ENCODE measurements at regions not wholly inside any gene's neighbourhood (a gene's known extent, or its start where the extent isn't known, plus 50 kb on each side); places are given as distances from the start of the nearest gene placed in this dataset.

DNA sequence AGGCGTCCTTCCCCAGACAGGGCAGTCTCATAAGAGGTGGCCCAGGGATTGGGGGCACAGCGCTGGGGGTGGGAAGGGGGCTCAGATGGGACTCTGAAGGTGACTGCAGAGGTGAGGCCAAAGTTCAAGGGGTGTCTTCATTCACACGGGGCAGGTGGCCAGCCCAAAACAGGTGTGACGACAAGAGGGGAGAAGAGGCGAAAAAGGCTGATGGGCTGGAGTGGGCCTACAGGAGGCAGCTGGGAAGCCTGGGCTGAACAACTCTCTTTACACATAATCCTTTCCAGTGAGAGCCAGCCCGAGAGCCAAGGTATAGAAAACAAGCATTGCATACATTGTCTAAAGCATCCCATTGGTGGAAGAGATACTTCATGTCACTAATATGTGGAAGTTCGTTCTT is 130.9 kb upstream of the ASB18 start:
- no peak overlapping the region for H2AFZ ChIP-seq (ENCODE audit: low read length)
- H3K9me3 ChIP-seq (ENCODE audit: insufficient read depth, low read depth, low read length), result no peaks in the 10 kb centered on the region
- no peak overlapping the region for H3K9ac ChIP-seq (ENCODE audit: low read depth, low read length, poor library complexity, severe bottlenecking)
- H3K4me3 ChIP-seq (ENCODE audit: low read length, poor library complexity, severe bottlenecking), result no peak overlapping the region
- H3K4me2 ChIP-seq (ENCODE audit: low read depth, low read length, poor library complexity, severe bottlenecking), result no peak overlapping the region
- H3K79me2 ChIP-seq (ENCODE audit: insufficient read depth, low read length), result no peaks in the 10 kb centered on the region
- TF ChIP-seq, protein P1, sequence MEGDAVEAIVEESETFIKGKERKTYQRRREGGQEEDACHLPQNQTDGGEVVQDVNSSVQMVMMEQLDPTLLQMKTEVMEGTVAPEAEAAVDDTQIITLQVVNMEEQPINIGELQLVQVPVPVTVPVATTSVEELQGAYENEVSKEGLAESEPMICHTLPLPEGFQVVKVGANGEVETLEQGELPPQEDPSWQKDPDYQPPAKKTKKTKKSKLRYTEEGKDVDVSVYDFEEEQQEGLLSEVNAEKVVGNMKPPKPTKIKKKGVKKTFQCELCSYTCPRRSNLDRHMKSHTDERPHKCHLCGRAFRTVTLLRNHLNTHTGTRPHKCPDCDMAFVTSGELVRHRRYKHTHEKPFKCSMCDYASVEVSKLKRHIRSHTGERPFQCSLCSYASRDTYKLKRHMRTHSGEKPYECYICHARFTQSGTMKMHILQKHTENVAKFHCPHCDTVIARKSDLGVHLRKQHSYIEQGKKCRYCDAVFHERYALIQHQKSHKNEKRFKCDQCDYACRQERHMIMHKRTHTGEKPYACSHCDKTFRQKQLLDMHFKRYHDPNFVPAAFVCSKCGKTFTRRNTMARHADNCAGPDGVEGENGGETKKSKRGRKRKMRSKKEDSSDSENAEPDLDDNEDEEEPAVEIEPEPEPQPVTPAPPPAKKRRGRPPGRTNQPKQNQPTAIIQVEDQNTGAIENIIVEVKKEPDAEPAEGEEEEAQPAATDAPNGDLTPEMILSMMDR (conservative IDR thresholded peaks at IDR 0.05; ENCODE audit: low read length), result no peak
- no peak for TF ChIP-seq EZH2phosphoT487 (IDR thresholded peaks at IDR 0.05; ENCODE audit: borderline replicate concordance)
- H3K27me3 ChIP-seq (ENCODE audit: insufficient read depth, low read length, poor library complexity, severe bottlenecking), result no peaks in the 10 kb centered on the region
- no peaks in the 10 kb centered on the region for H3K9me2 ChIP-seq (replicated peaks; ENCODE audit: low read depth, low read length)
- no peaks in the 10 kb centered on the region for H4K20me1 ChIP-seq (ENCODE audit: insufficient read depth, low read length, poor library complexity, severe bottlenecking)
- H3K36me3 ChIP-seq (ENCODE audit: insufficient read depth, low read length), result no peaks in the 10 kb centered on the region
- no peaks in the 10 kb centered on the region for H3K4me1 ChIP-seq (ENCODE audit: insufficient read depth, low read length, poor library complexity, severe bottlenecking)
- H3F3A ChIP-seq (ENCODE audit: low read depth), result no peaks in the 10 kb centered on the region

DNA sequence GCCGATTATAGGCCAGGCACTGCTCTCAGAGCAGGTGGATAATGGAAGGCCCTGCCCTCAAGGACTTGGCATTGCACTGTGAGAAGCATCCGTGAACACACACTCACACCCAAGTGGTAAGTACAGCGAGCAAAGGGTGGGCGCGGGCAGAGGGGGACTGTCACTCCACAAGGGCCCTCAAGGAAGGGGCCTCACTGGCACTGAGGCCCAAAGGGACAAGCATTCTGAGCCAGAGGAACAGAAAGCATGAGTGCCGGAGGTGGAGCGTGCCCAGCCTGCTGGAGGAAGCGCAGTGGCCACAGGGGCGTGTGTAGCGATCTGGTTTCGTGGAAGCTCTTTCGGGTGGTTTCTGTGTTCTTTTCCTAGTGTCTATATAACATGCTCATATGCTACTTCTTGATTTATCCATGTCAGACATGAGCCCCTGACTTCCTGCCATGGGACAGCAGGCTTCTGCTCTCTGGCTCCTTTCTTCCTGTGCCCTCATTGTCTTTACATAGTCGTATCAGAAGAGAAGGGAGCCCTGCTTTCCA is 132.7 kb upstream of the ASB18 start:
- H2AFZ ChIP-seq (ENCODE audit: low read length), result no peak overlapping the region
- H3K9me2 ChIP-seq (replicated peaks; ENCODE audit: low read depth, low read length), result no peaks in the 10 kb centered on the region
- no peaks in the 10 kb centered on the region for H3K27me3 ChIP-seq (ENCODE audit: insufficient read depth, low read length, poor library complexity, severe bottlenecking)
- H3K9ac ChIP-seq (ENCODE audit: low read depth, low read length, poor library complexity, severe bottlenecking), result no peak overlapping the region
- H3K79me2 ChIP-seq (ENCODE audit: insufficient read depth, low read length), result no peaks in the 10 kb centered on the region
- no peaks in the 10 kb centered on the region for H3K36me3 ChIP-seq (ENCODE audit: insufficient read depth, low read length)
- TF ChIP-seq EZH2phosphoT487 (IDR thresholded peaks at IDR 0.05; ENCODE audit: borderline replicate concordance), result no peak
- TF ChIP-seq, protein P1 (conservative IDR thresholded peaks at IDR 0.05; ENCODE audit: low read length), result no peak
- H3K4me1 ChIP-seq (ENCODE audit: insufficient read depth, low read length, poor library complexity, severe bottlenecking), result no peaks in the 10 kb centered on the region
- H3K4me2 ChIP-seq (ENCODE audit: low read depth, low read length, poor library complexity, severe bottlenecking), result no peak overlapping the region
- no peaks in the 10 kb centered on the region for H3F3A ChIP-seq (ENCODE audit: low read depth)
- no peaks in the 10 kb centered on the region for H3K9me3 ChIP-seq (ENCODE audit: insufficient read depth, low read depth, low read length)
- no peaks in the 10 kb centered on the region for H4K20me1 ChIP-seq (ENCODE audit: insufficient read depth, low read length, poor library complexity, severe bottlenecking)
- H3K4me3 ChIP-seq (ENCODE audit: low read length, poor library complexity, severe bottlenecking), result no peak overlapping the region

DNA sequence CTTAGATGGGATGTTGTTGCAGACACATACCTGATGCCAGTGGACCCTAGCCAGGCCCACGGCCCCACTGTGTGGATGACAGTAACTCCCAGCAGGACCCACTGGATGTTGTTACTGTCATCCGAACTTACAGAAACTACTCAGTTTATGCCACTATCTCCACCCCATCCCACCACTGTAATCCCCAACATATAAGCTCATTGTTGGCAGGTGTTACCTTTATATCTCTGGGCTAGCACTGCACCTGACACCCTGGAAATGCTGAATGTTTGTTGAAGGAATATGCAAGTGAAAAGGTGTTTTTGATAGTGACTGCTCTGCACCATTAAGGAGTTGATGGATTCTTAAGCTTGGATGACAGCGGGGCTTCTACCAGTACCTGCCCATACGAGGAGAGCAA is 133.5 kb upstream of the ASB18 start:
- Histone ChIP-seq H3K4me2 (ENCODE audit: low read depth, low read length, poor library complexity, severe bottlenecking) (no peak overlapping the region), H3K27me3 (ENCODE audit: insufficient read depth, low read length, poor library complexity, severe bottlenecking) (no peaks in the 10 kb centered on the region), H4K20me1 (ENCODE audit: insufficient read depth, low read length, poor library complexity, severe bottlenecking) (no peaks in the 10 kb centered on the region), H3K9ac (ENCODE audit: low read depth, low read length, poor library complexity, severe bottlenecking) (no peak overlapping the region), H3K4me3 (ENCODE audit: low read length, poor library complexity, severe bottlenecking) (no peak overlapping the region), H3K4me1 (ENCODE audit: insufficient read depth, low read length, poor library complexity, severe bottlenecking) (no peaks in the 10 kb centered on the region), H2AFZ (ENCODE audit: low read length) (no peak overlapping the region), H3K9me3 (ENCODE audit: insufficient read depth, low read depth, low read length) (no peaks in the 10 kb centered on the region), H3K36me3 (ENCODE audit: insufficient read depth, low read length) (no peaks in the 10 kb centered on the region), H3K9me2 (replicated peaks; ENCODE audit: low read depth, low read length) (no peaks in the 10 kb centered on the region), H3F3A (ENCODE audit: low read depth) (no peaks in the 10 kb centered on the region), H3K79me2 (ENCODE audit: insufficient read depth, low read length) (no peaks in the 10 kb centered on the region)
- no peak for TF ChIP-seq EZH2phosphoT487 (IDR thresholded peaks at IDR 0.05; ENCODE audit: borderline replicate concordance)
- TF ChIP-seq, protein P1 (conservative IDR thresholded peaks at IDR 0.05; ENCODE audit: low read length), result no peak
